Nephron progenitor cell (in vitro differentiated cells): ENCODE measurements at regions not wholly inside any gene's neighbourhood (a gene's known extent, or its start where the extent isn't known, plus 50 kb on each side); places are given as distances from the start of the nearest gene placed in this dataset.

ENCODE experiments used
- DNase-seq: peaks from one replicate; pipeline ENCODE4 v3.0.0; 2021
- H3K27ac Mint-ChIP-seq: 2 replicates; pipeline ENCODE4 v1.8.0; 2021; ENCODE audit warnings: mild to moderate bottlenecking, moderate library complexity, mixed read lengths
- H3K27me3 Mint-ChIP-seq: 2 replicates; pipeline ENCODE4 v1.8.0; 2021; ENCODE audit warnings: mild to moderate bottlenecking, low read depth, mixed read lengths; ENCODE audit not compliant: poor library complexity
- H3K36me3 Mint-ChIP-seq: 2 replicates; pipeline ENCODE4 v1.8.0; 2021; ENCODE audit warnings: low read depth, mixed read lengths
- H3K4me1 Mint-ChIP-seq: 2 replicates; pipeline ENCODE4 v1.8.0; 2021; ENCODE audit warnings: mixed read lengths
- H3K4me3 Mint-ChIP-seq: 2 replicates; pipeline ENCODE4 v1.8.0; 2021; ENCODE audit warnings: mild to moderate bottlenecking, moderate library complexity, mixed read lengths
- H3K9me3 Mint-ChIP-seq: 2 replicates; pipeline ENCODE4 v1.8.0; 2021; ENCODE audit warnings: mild to moderate bottlenecking, moderate library complexity, mixed read lengths
- TF ChIP-seq, protein P1 (sequence below): fragments of 200-600 bp; sonication (generic); IDR thresholded peaks from 2 replicates; pipeline ENCODE4 v1.5.0; 2021; ENCODE audit warnings: antibody characterized with exemption

DNA sequence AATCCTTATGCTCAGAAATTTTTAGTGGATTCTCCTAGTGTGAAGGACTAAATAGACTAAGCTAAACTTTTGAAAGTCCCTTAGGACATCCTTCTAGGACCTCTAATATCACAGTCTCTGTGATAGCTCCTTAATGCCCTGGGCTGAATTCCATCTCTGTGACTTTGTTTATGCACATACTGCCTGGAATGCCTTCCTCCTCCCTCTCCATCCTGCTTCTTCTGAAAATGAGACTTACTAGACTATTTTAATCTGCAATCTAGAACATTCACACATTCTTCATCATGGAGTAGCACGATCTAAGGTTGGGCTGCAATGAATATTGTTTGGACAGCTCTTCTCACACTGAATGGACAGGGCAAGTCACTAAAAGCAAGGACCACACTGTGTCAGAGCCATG is 65.0 kb upstream of the MSX1 start:
- H3K4me1 Mint-ChIP-seq = no peaks in the 10 kb centered on the region
- no peak overlapping the region for H3K4me3 Mint-ChIP-seq
- TF ChIP-seq, protein P1, sequence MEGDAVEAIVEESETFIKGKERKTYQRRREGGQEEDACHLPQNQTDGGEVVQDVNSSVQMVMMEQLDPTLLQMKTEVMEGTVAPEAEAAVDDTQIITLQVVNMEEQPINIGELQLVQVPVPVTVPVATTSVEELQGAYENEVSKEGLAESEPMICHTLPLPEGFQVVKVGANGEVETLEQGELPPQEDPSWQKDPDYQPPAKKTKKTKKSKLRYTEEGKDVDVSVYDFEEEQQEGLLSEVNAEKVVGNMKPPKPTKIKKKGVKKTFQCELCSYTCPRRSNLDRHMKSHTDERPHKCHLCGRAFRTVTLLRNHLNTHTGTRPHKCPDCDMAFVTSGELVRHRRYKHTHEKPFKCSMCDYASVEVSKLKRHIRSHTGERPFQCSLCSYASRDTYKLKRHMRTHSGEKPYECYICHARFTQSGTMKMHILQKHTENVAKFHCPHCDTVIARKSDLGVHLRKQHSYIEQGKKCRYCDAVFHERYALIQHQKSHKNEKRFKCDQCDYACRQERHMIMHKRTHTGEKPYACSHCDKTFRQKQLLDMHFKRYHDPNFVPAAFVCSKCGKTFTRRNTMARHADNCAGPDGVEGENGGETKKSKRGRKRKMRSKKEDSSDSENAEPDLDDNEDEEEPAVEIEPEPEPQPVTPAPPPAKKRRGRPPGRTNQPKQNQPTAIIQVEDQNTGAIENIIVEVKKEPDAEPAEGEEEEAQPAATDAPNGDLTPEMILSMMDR = no peak
- peaks cover 25% of the 10 kb centered on the region for H3K36me3 Mint-ChIP-seq
- H3K27ac Mint-ChIP-seq = no peak overlapping the region
- peaks cover 14% of the 10 kb centered on the region for H3K27me3 Mint-ChIP-seq
- DNase-seq = no peak
- H3K9me3 Mint-ChIP-seq = peaks cover 37% of the 10 kb centered on the region

DNA sequence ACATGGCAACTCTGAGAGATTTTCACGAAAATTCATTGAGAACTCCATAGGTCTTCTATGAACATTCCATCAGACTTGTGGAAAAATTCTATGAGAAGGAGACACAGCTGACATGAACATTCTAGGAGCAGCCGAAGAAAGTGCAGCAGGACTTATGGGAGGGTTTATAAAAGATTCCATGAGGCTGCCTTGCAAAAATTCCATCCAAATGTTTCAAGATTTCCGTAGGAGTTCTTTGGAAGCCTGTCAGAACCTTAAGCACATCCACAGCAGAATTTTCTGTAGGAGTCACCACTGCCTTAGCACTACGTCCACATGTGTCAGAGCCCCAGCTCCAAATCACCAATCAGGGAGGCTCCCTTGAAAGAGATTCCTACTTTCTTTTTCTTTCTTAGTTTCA is 67.0 kb upstream of the MSX1 start:
- Mint-ChIP-seq H3K4me1 (no peaks in the 10 kb centered on the region), H3K4me3 (no peak overlapping the region), H3K36me3 (peaks cover 39% of the 10 kb centered on the region), H3K27ac (no peak overlapping the region), H3K9me3 (peaks cover 56% of the 10 kb centered on the region), H3K27me3 (peaks cover 10% of the 10 kb centered on the region)
- no peak for DNase-seq
- TF ChIP-seq, protein P1 = no peak

DNA sequence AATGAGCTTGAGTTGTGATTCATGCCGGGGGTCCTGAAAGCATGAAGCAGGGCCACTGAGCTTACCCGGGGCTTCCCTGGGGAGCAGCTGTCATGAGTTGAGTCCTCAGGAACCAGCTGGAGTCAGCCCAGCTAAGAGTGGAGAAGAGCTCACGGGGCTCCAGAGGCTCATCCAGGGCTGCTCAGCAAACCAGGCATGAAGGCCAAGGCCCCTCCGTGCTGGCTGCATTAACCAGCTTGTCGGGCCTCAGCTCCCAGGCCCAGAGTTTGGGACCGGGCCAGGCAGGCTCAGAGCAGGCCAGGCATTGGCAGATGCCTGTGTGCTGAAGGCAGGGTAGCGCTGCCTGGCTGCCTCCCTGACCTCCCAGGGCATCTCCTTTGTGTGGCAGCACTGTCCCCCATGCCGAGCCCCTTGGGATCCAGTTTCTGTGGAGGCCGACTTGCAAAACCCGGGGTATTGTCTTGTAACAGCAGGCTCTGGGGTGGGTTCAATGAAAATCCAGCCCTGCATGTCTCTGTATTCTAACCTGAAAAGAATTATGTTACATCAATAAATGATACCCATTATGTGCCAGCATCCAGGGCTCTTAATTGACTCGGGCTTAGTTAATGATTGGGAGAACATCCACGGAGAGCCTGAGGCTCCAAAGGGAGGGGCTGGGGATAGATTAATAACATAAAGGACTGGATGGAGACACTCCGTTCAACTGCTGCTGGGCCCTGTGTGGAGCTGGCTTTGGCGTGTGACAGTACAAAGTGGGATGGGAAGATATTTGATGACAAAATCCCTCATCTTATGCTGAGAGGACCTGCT is 68.0 kb upstream of the MSX1 start:
- peaks cover 10% of the 10 kb centered on the region for H3K27me3 Mint-ChIP-seq
- DNase-seq = no peak
- TF ChIP-seq, protein P1 = no peak
- no peak overlapping the region for H3K4me3 Mint-ChIP-seq
- no peaks in the 10 kb centered on the region for H3K4me1 Mint-ChIP-seq
- peaks cover 39% of the 10 kb centered on the region for H3K36me3 Mint-ChIP-seq
- peak overlapping the region; percentile 14 for H3K27ac Mint-ChIP-seq
- H3K9me3 Mint-ChIP-seq = peaks cover 53% of the 10 kb centered on the region

DNA sequence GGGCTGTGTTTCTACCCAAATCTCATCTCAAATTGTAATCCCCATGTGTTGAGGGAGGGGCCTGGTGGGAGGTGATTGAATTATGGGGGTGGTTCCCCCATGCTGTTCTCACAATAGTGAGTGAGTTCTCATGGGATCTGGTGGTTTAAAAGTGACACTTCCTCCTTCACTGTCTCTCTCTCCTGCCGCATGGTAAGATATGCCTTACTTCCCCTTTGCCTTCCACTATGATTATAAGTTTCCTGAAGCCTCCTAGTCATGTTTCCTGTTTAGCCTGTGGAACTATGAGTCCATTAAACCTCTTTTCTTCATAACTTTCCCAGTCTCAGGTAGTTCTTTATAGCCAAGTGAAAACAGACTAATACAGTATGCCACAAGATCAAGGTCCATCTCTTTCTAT is 70.0 kb upstream of the MSX1 start:
- peaks cover 9% of the 10 kb centered on the region for H3K27me3 Mint-ChIP-seq
- peaks cover 47% of the 10 kb centered on the region for H3K36me3 Mint-ChIP-seq
- no peak overlapping the region for H3K4me3 Mint-ChIP-seq
- peaks cover 7% of the 10 kb centered on the region for H3K4me1 Mint-ChIP-seq
- H3K9me3 Mint-ChIP-seq = peaks cover 56% of the 10 kb centered on the region
- no peak for DNase-seq
- TF ChIP-seq, protein P1 = no peak
- H3K27ac Mint-ChIP-seq = no peak overlapping the region

DNA sequence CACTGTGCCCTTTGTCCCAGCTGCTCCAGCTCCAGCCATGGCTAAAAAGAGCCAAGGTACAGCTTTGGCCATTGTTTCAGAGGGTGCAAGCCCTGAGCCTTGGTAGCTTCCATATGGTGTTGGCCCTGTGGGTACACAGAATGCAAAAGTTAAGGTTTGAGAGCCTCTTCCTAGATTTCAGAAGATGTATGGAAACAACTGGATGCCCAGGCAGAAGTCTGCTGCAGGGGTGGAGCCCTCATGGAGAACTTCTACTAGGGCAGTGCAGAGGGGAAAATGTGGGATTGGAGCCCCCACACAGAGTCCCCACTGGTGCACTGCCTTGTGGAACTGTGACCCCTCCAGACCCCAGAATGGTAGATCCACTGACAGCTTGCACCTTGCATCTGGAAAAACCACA is 70.9 kb upstream of the MSX1 start:
- H3K27ac Mint-ChIP-seq = no peak overlapping the region
- no peak overlapping the region for H3K4me3 Mint-ChIP-seq
- peaks cover 56% of the 10 kb centered on the region for H3K9me3 Mint-ChIP-seq
- TF ChIP-seq, protein P1 = no peak
- no peak for DNase-seq
- H3K36me3 Mint-ChIP-seq = peaks cover 47% of the 10 kb centered on the region
- H3K4me1 Mint-ChIP-seq = peaks cover 14% of the 10 kb centered on the region
- peaks cover 10% of the 10 kb centered on the region for H3K27me3 Mint-ChIP-seq

DNA sequence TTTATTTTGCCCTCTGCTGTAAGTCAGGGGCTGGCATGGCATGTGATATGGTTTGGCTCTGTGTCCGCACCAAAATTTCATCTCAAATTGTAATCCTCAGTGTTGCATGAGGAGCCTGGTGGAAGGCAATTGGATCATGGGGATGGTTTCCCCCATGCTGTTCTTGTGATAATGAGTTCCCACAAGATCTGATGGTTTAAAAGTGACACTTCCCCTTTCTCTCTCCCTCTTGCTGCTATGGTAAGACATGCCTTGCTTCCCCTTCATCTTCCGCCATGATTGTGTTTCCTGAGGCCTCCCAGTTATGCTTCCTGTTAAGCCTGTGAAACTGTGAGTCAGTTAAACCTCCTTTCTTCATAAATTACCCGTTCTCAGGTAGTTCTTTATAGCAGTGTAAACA is 72.0 kb upstream of the MSX1 start:
- Mint-ChIP-seq H3K36me3 (peaks cover 41% of the 10 kb centered on the region), H3K4me1 (peaks cover 25% of the 10 kb centered on the region), H3K27me3 (peaks cover 7% of the 10 kb centered on the region), H3K4me3 (no peak overlapping the region), H3K27ac (no peak overlapping the region), H3K9me3 (peaks cover 50% of the 10 kb centered on the region)
- no peak for DNase-seq
- TF ChIP-seq, protein P1 = no peak
